A549 (cell line): ENCODE measurements at regions not wholly inside any gene's neighbourhood (a gene's known extent, or its start where the extent isn't known, plus 50 kb on each side); places are given as distances from the start of the nearest gene placed in this dataset.

Source experiments
- ATAC-seq, 2 experiments: fragments of 200-7000 bp in 1 of 2; fragments of >200 bp in 1 of 2; cut with Nextera tagmentation in 1 of 2; cut with Tn5 transposase in 1 of 2; 3 replicates each; pipeline versions ENCODE4 v1.8.0 to v1.9.1; 2018 to 2020; ENCODE audit warnings: mild to moderate bottlenecking in 1 of 2, moderate library complexity in 1 of 2
- CTCF ChIA-PET: fragments of 300-600 bp; sonication (Branson Sonifier 250); formaldehyde crosslinking; extraction: SDS; loops from one replicate; lab custom pipeline; 2021; ENCODE audit warnings: antibody characterized with exemption, inconsistent platforms; lab: Yijun Ruan, JAX
- POLR2A ChIA-PET: fragments of 350-600 bp; formaldehyde crosslinking; extraction: SDS; loops from one replicate; lab custom pipeline; 2021; ENCODE audit warnings: antibody characterized with exemption, inconsistent platforms; lab: Yijun Ruan, JAX
- DNase-seq, 2 experiments: peaks; one replicate each; pipeline versions ENCODE4 v3.0.0 to v3.0.0-alpha.2; 2011 to 2016; ENCODE audit warnings: low read depth in 1 of 2, low spot score in 1 of 2
- FAIRE-seq: peaks from 2 replicates; lab custom pipeline; 2011; peaks lifted over from hg19 to GRCh38; lab: Jason Lieb, UNC
- H3K27ac ChIP-seq, 2 experiments: fragments of >200 bp; sonication (Bioruptor Twin); formaldehyde crosslinking; 3 replicates each; pipeline ENCODE4 v1.5.1; 2016 to 2017
- H3K4me1 ChIP-seq: fragments of >200 bp; sonication (Bioruptor Twin); formaldehyde crosslinking; 3 replicates; pipeline ENCODE4 v1.6.1; 2016
- H3K4me2 ChIP-seq: fragments of >200 bp; sonication (Bioruptor Twin); formaldehyde crosslinking; 3 replicates; pipeline ENCODE4 v1.6.1; 2016
- H3K4me3 ChIP-seq: fragments of >200 bp; sonication (Bioruptor Twin); formaldehyde crosslinking; 3 replicates; pipeline ENCODE4 v1.5.1; 2016
- H3K9me3 ChIP-seq: fragments of >200 bp; sonication (Bioruptor Twin); formaldehyde crosslinking; 3 replicates; pipeline ENCODE4 v1.6.1; 2016
- BHLHE40 ChIP-seq: IDR thresholded peaks from 2 replicates; pipeline ENCODE4 v1.6.1; 2012; ENCODE audit warnings: low read depth, low read length, inconsistent platforms
- CHD2 ChIP-seq: fragments of 150-350 bp; IDR thresholded peaks from 2 replicates; pipeline ENCODE4 v1.6.1; 2014; ENCODE audit warnings: low read length; ENCODE audit not compliant: partially characterized antibody
- EHF ChIP-seq: fragments of 250-450 bp; sonication (Bioruptor Pico); IDR thresholded peaks from 2 replicates; pipeline ENCODE4 v1.5.0; 2020; ENCODE audit warnings: mild to moderate bottlenecking
- EHMT2 ChIP-seq: fragments of 200-600 bp; sonication (generic); IDR thresholded peaks from 2 replicates; pipeline ENCODE4 v1.6.1; 2016; ENCODE audit warnings: antibody characterized with exemption, low read depth, mild to moderate bottlenecking, moderate library complexity
- FOSL2 ChIP-seq, 2 experiments: fragments of 450-650 bp in 1 of 2; fragments of >200 bp in 1 of 2; sonication (Bioruptor Twin) in 1 of 2; formaldehyde crosslinking; IDR thresholded peaks; 2 replicates each; pipeline versions ENCODE4 v1.5.0 to v1.6.1; 2016 to 2020; ENCODE audit warnings: mild to moderate bottlenecking in 1 of 2, moderate library complexity in 1 of 2
- GATA3 ChIP-seq: IDR thresholded peaks from 2 replicates; pipeline ENCODE4 v1.6.1; 2012; ENCODE audit warnings: borderline replicate concordance
- HEYL ChIP-seq: fragments of 250-450 bp; sonication (Bioruptor Pico); IDR thresholded peaks from 2 replicates; pipeline ENCODE4 v1.8.0; 2021; ENCODE audit warnings: mild to moderate bottlenecking, moderate library complexity
- HMGXB4 ChIP-seq: fragments of 250-450 bp; sonication (Bioruptor Pico); IDR thresholded peaks from 2 replicates; pipeline ENCODE4 v1.5.0; 2021; ENCODE audit warnings: mild to moderate bottlenecking, moderate library complexity, borderline replicate concordance
- HOXA7 ChIP-seq: fragments of 250-450 bp; sonication (Bioruptor Pico); IDR thresholded peaks from 2 replicates; pipeline ENCODE4 v1.5.0; 2020; ENCODE audit warnings: mild to moderate bottlenecking, moderate library complexity
- HOXB5 ChIP-seq: fragments of 250-450 bp; sonication (Bioruptor Pico); IDR thresholded peaks from 2 replicates; pipeline ENCODE4 v1.5.0; 2020; ENCODE audit warnings: mild to moderate bottlenecking, moderate library complexity
- MAX ChIP-seq: IDR thresholded peaks from 2 replicates; pipeline ENCODE4 v1.6.1; 2012
- NFE2L2 ChIP-seq: fragments of 150-350 bp; conservative IDR thresholded peaks from 2 replicates; pipeline ENCODE4 v1.6.1; 2014; ENCODE audit warnings: low read length
- NPAS2 ChIP-seq: fragments of 250-450 bp; sonication (Bioruptor Pico); IDR thresholded peaks from 2 replicates; pipeline ENCODE4 v1.8.0; 2022; ENCODE audit warnings: mild to moderate bottlenecking, moderate library complexity, borderline replicate concordance
- PHF8 ChIP-seq: fragments of 200-600 bp; sonication (generic); IDR thresholded peaks from 2 replicates; pipeline ENCODE4 v1.6.1; 2016; ENCODE audit warnings: low read depth, mild to moderate bottlenecking, antibody characterized with exemption, moderate library complexity, borderline replicate concordance
- POLR2AphosphoS2 ChIP-seq: conservative IDR thresholded peaks from 2 replicates; pipeline ENCODE4 v1.6.1; 2012; ENCODE audit warnings: low read length, improper control_type of control experiment, inconsistent platforms
- RAD21 ChIP-seq, 2 experiments: fragments of >200 bp in 1 of 2; sonication (Bioruptor Twin) in 1 of 2; formaldehyde crosslinking in 1 of 2; IDR thresholded peaks in 1 of 2; conservative IDR thresholded peaks in 1 of 2; 2 replicates in 1 of 2; 3 replicates in 1 of 2; pipeline ENCODE4 v1.6.1; 2012 to 2018; ENCODE audit warnings: inconsistent platforms in 1 of 2
- RCOR1 ChIP-seq: fragments of 150-350 bp; IDR thresholded peaks from 2 replicates; pipeline ENCODE4 v1.6.1; 2014; ENCODE audit warnings: antibody characterized with exemption, low read length, low read depth
- REST ChIP-seq: fragments of 200-600 bp; sonication (generic); IDR thresholded peaks from 2 replicates; pipeline ENCODE4 v1.6.1; 2016; ENCODE audit warnings: antibody characterized with exemption, mild to moderate bottlenecking, moderate library complexity
- RFX5 ChIP-seq: fragments of 450-650 bp; IDR thresholded peaks from 2 replicates; pipeline ENCODE4 v1.7.1; 2014; ENCODE audit warnings: antibody characterized with exemption, mild to moderate bottlenecking, moderate library complexity
- RNF2 ChIP-seq: fragments of 200-600 bp; sonication (generic); IDR thresholded peaks from 2 replicates; pipeline ENCODE4 v1.6.1; 2016; ENCODE audit warnings: low read depth, mild to moderate bottlenecking, antibody characterized with exemption, moderate library complexity, borderline replicate concordance
- TP53 ChIP-seq: fragments of 250-450 bp; sonication (Bioruptor Pico); IDR thresholded peaks from 2 replicates; pipeline ENCODE4 v1.5.0; 2021; ENCODE audit warnings: mild to moderate bottlenecking, moderate library complexity
- ZC3H11A ChIP-seq: fragments of 450-650 bp; IDR thresholded peaks from 2 replicates; pipeline ENCODE4 v1.6.1; 2014; ENCODE audit warnings: antibody characterized with exemption, mild to moderate bottlenecking
- ZFP36 ChIP-seq: fragments of 450-650 bp; IDR thresholded peaks from 2 replicates; pipeline ENCODE4 v1.6.1; 2014; ENCODE audit warnings: borderline replicate concordance; ENCODE audit not compliant: partially characterized antibody
- ZNF302 ChIP-seq: fragments of 250-450 bp; sonication (Bioruptor Pico); IDR thresholded peaks from 2 replicates; pipeline ENCODE4 v1.9.0; 2021; ENCODE audit warnings: inconsistent platforms, mild to moderate bottlenecking, moderate library complexity
- WGBS: methylation state at CpG from one replicate; pipeline ENCODE4 v1.1.6; 2017; ENCODE audit errors: missing lambda C conversion rate; 5-methylcytosine and 5-hydroxymethylcytosine counted together

GRCh38 chr4:30495651-30496310, 224.4 kb upstream of the PCDH7 start:
- Histone ChIP-seq H3K27ac (no peak overlapping the region), H3K4me1 (no peaks in the 10 kb centered on the region), H3K4me3 (no peak overlapping the region), H3K9me3 (no peaks in the 10 kb centered on the region), H3K4me2 (no peak overlapping the region)
- DNase-seq: no peak
- no peak for FAIRE-seq
- no peak for TF ChIP-seq RFX5
- TF ChIP-seq RCOR1: no peak
- no peak for TF ChIP-seq NFE2L2
- no peak for TF ChIP-seq EHF
- no peak for TF ChIP-seq TP53 (CRISPR knock-in tag)
- TF ChIP-seq RNF2: no peak
- no peak for TF ChIP-seq HOXA7 (CRISPR knock-in tag)
- no peak for TF ChIP-seq ZFP36
- no peak for TF ChIP-seq BHLHE40
- no peak for TF ChIP-seq HMGXB4 (CRISPR knock-in tag)
- no peak for TF ChIP-seq PHF8
- no peak for TF ChIP-seq ZC3H11A
- no peak for TF ChIP-seq ZNF302 (CRISPR knock-in tag)
- ChIA-PET POLR2A (no interaction called here), CTCF (no interaction called here)
- 52% methylated on average over 3 of the region's 3 CpGs for WGBS
- ATAC-seq: no peak

GRCh38 chr4:30511751-30512150, 208.4 kb upstream of the PCDH7 start:
- no peak overlapping the region for H3K4me3 ChIP-seq
- ATAC-seq (no peak), FAIRE-seq (no peak), DNase-seq (no peak)
- no peaks in the 10 kb centered on the region for H3K4me1 ChIP-seq
- TF ChIP-seq FOSL2 (IDR thresholded peaks at IDR 0.05): no peak
- TF ChIP-seq FOSL2 (CRISPR knock-in tag; IDR thresholded peaks at IDR 0.05): no peak
- no peak for TF ChIP-seq CHD2
- no peak for TF ChIP-seq HEYL (CRISPR knock-in tag)
- no peak for TF ChIP-seq GATA3
- TF ChIP-seq POLR2AphosphoS2: no peak
- no peak for TF ChIP-seq HOXA7 (CRISPR knock-in tag)
- no peak for TF ChIP-seq HOXB5 (CRISPR knock-in tag)
- TF ChIP-seq RAD21 (conservative IDR thresholded peaks at IDR 0.05 in 1 of 2, IDR thresholded peaks at IDR 0.05 in 1 of 2): no peak
- no peak for TF ChIP-seq REST
- TF ChIP-seq NPAS2: no peak
- TF ChIP-seq ZC3H11A: no peak
- TF ChIP-seq EHMT2: no peak
- TF ChIP-seq MAX: no peak
- H3K9me3 ChIP-seq: no peaks in the 10 kb centered on the region
- CTCF ChIA-PET: no interaction called here
- no peak overlapping the region for H3K4me2 ChIP-seq
- POLR2A ChIA-PET: no interaction called here
- no peak overlapping the region for H3K27ac ChIP-seq
